Activated CD4-positive, alpha-beta memory T cell treated with anti-CD3 and anti-CD28 coated beads for 36 hours (primary cell): ENCODE measurements at regions not wholly inside any gene's neighbourhood (a gene's known extent, or its start where the extent isn't known, plus 50 kb on each side); places are given as distances from the start of the nearest gene placed in this dataset.

Experiments
- CTCF ChIA-PET: fragments of 350-600 bp; sonication (Branson Sonifier 250); formaldehyde crosslinking; loops from one replicate; lab custom pipeline; 2021; ENCODE audit warnings: antibody characterized with exemption, inconsistent platforms; lab: Charles Lee
- POLR2A ChIA-PET: fragments of 350-600 bp; sonication (Branson Sonifier 250); formaldehyde crosslinking; loops from one replicate; lab custom pipeline; 2021; ENCODE audit warnings: antibody characterized with exemption; lab: Charles Lee
- DNase-seq: peaks from one replicate; pipeline ENCODE4 v3.0.0-alpha.2; 2020
- H3K27ac Mint-ChIP-seq: one replicate; pipeline ENCODE4 v1.8.0; 2021; ENCODE audit warnings: mixed read lengths
- H3K27me3 Mint-ChIP-seq: one replicate; pipeline ENCODE4 v1.8.0; 2021; ENCODE audit warnings: mixed read lengths
- H3K36me3 Mint-ChIP-seq: one replicate; pipeline ENCODE4 v1.8.0; 2021; ENCODE audit warnings: mixed read lengths
- H3K4me1 Mint-ChIP-seq: one replicate; pipeline ENCODE4 v1.8.0; 2021; ENCODE audit warnings: low read depth, mixed read lengths
- H3K4me3 Mint-ChIP-seq: one replicate; pipeline ENCODE4 v1.8.0; 2021; ENCODE audit warnings: mild to moderate bottlenecking, mixed read lengths
- H3K9me3 Mint-ChIP-seq: one replicate; pipeline ENCODE4 v1.8.0; 2021; ENCODE audit warnings: mixed read lengths
- intact Hi-C: fragments of 100-400 bp; cut with micrococcal nuclease; formaldehyde crosslinking; loops from one replicate; pipeline ENCODE4 v1.15.1; 2023

- intact Hi-C loops: no loop called here
- no peaks in the 10 kb centered on the region for H3K9me3 Mint-ChIP-seq
- peaks cover 8% of the 10 kb centered on the region for H3K27me3 Mint-ChIP-seq
- H3K4me3 Mint-ChIP-seq: no peak overlapping the region
- H3K4me1 Mint-ChIP-seq: no peaks in the 10 kb centered on the region
- POLR2A ChIA-PET: no interaction called here
- DNase-seq: no peak
- H3K27ac Mint-ChIP-seq: no peak overlapping the region
- H3K36me3 Mint-ChIP-seq: no peaks in the 10 kb centered on the region
- CTCF ChIA-PET: interaction anchor here (1.0 kb wide), 1 partner anchor 16 kb away, joined by 4 read pairs; no protein-coding TSS in a partner anchor
These were observed 411.0 kb downstream of the ZNF536 start for GRCh38 chr19:30783212-30783611.

- DNase-seq: no peak
- intact Hi-C loops: no loop called here
- ChIA-PET POLR2A (no interaction called here), CTCF (no interaction called here)
- Mint-ChIP-seq H3K9me3 (no peaks in the 10 kb centered on the region), H3K27ac (no peak overlapping the region), H3K36me3 (no peaks in the 10 kb centered on the region), H3K4me3 (no peak overlapping the region), H3K4me1 (no peaks in the 10 kb centered on the region), H3K27me3 (peaks cover 8% of the 10 kb centered on the region)
These were observed 409.3 kb downstream of the ZNF536 start for GRCh38 chr19:30781519-30781918.

- no peaks in the 10 kb centered on the region for H3K4me1 Mint-ChIP-seq
- no peaks in the 10 kb centered on the region for H3K36me3 Mint-ChIP-seq
- peaks cover 9% of the 10 kb centered on the region for H3K27me3 Mint-ChIP-seq
- DNase-seq: no peak
- ChIA-PET POLR2A (no interaction called here), CTCF (no interaction called here)
- H3K27ac Mint-ChIP-seq: no peak overlapping the region
- intact Hi-C loops: no loop called here
- H3K4me3 Mint-ChIP-seq: no peak overlapping the region
- no peaks in the 10 kb centered on the region for H3K9me3 Mint-ChIP-seq
These were observed 408.9 kb downstream of the ZNF536 start for GRCh38 chr19:30781047-30781446.

GRCh38 chr19:30780456-30780855 is 408.3 kb downstream of the ZNF536 start:
- Mint-ChIP-seq H3K36me3 (no peaks in the 10 kb centered on the region), H3K4me3 (no peak overlapping the region), H3K9me3 (no peaks in the 10 kb centered on the region), H3K27me3 (peaks cover 12% of the 10 kb centered on the region), H3K27ac (no peak overlapping the region), H3K4me1 (no peaks in the 10 kb centered on the region)
- ChIA-PET CTCF (no interaction called here), POLR2A (no interaction called here)
- DNase-seq: no peak
- intact Hi-C loops: no loop called here

GRCh38 chr19:30780032-30780431 is 407.8 kb downstream of the ZNF536 start:
- Mint-ChIP-seq H3K27ac (no peak overlapping the region), H3K9me3 (no peaks in the 10 kb centered on the region), H3K4me1 (no peaks in the 10 kb centered on the region), H3K4me3 (no peak overlapping the region), H3K27me3 (peaks cover 15% of the 10 kb centered on the region), H3K36me3 (no peaks in the 10 kb centered on the region)
- intact Hi-C loops: no loop called here
- no peak for DNase-seq
- CTCF ChIA-PET: no interaction called here
- POLR2A ChIA-PET: no interaction called here

GRCh38 chr19:30778961-30779715 is 407.0 kb downstream of the ZNF536 start:
- Mint-ChIP-seq H3K9me3 (no peaks in the 10 kb centered on the region), H3K27ac (no peak overlapping the region), H3K4me3 (no peak overlapping the region), H3K4me1 (no peaks in the 10 kb centered on the region), H3K36me3 (no peaks in the 10 kb centered on the region), H3K27me3 (peaks cover 16% of the 10 kb centered on the region)
- no peak for DNase-seq
- ChIA-PET CTCF (interaction anchor here (0.9 kb wide), 1 partner anchor 21 kb away, joined by 3 read pairs; no protein-coding TSS in a partner anchor), POLR2A (no interaction called here)
- intact Hi-C loops: no loop called here

GRCh38 chr19:30778061-30778460 is 405.9 kb downstream of the ZNF536 start:
- DNase-seq: no peak
- POLR2A ChIA-PET: no interaction called here
- CTCF ChIA-PET: interaction anchor here (0.9 to 1.6 kb wide), 2 partner anchors 22 to 1447 kb away, joined by 3 to 6 read pairs; no protein-coding TSS in a partner anchor
- H3K4me1 Mint-ChIP-seq: no peaks in the 10 kb centered on the region
- no peak overlapping the region for H3K4me3 Mint-ChIP-seq
- no peaks in the 10 kb centered on the region for H3K36me3 Mint-ChIP-seq
- intact Hi-C loops: no loop called here
- peaks cover 19% of the 10 kb centered on the region for H3K27me3 Mint-ChIP-seq
- H3K27ac Mint-ChIP-seq: no peak overlapping the region
- peaks cover 6% of the 10 kb centered on the region for H3K9me3 Mint-ChIP-seq

- intact Hi-C loops: no loop called here
- Mint-ChIP-seq H3K9me3 (peaks cover 13% of the 10 kb centered on the region), H3K27ac (no peak overlapping the region), H3K4me3 (no peak overlapping the region), H3K36me3 (no peaks in the 10 kb centered on the region), H3K4me1 (no peaks in the 10 kb centered on the region), H3K27me3 (peaks cover 13% of the 10 kb centered on the region)
- no peak for DNase-seq
- ChIA-PET POLR2A (no interaction called here), CTCF (no interaction called here)
These were observed 403.8 kb downstream of the ZNF536 start for GRCh38 chr19:30775956-30776355.

GRCh38 chr19:30774252-30774766 is 402.1 kb downstream of the ZNF536 start:
- H3K4me1 Mint-ChIP-seq: no peaks in the 10 kb centered on the region
- H3K27me3 Mint-ChIP-seq: peaks cover 12% of the 10 kb centered on the region
- DNase-seq: no peak
- intact Hi-C loops: no loop called here
- no peak overlapping the region for H3K27ac Mint-ChIP-seq
- ChIA-PET POLR2A (no interaction called here), CTCF (interaction anchor here (2.1 kb wide), 1 partner anchor 10 kb away, joined by 7 read pairs; no protein-coding TSS in a partner anchor)
- peaks cover 13% of the 10 kb centered on the region for H3K9me3 Mint-ChIP-seq
- H3K4me3 Mint-ChIP-seq: no peak overlapping the region
- no peaks in the 10 kb centered on the region for H3K36me3 Mint-ChIP-seq

GRCh38 chr19:30762651-30763050 is 390.5 kb downstream of the ZNF536 start:
- no peaks in the 10 kb centered on the region for H3K9me3 Mint-ChIP-seq
- no peak overlapping the region for H3K27ac Mint-ChIP-seq
- no peak overlapping the region for H3K4me3 Mint-ChIP-seq
- no peak for DNase-seq
- intact Hi-C loops: no loop called here
- H3K4me1 Mint-ChIP-seq: no peaks in the 10 kb centered on the region
- ChIA-PET POLR2A (no interaction called here), CTCF (no interaction called here)
- H3K27me3 Mint-ChIP-seq: peaks cover 4% of the 10 kb centered on the region
- H3K36me3 Mint-ChIP-seq: no peaks in the 10 kb centered on the region

- CTCF ChIA-PET: no interaction called here
- Mint-ChIP-seq H3K27ac (no peak overlapping the region), H3K4me3 (no peak overlapping the region), H3K9me3 (no peaks in the 10 kb centered on the region), H3K4me1 (no peaks in the 10 kb centered on the region), H3K27me3 (peaks cover 4% of the 10 kb centered on the region), H3K36me3 (no peaks in the 10 kb centered on the region)
- intact Hi-C loops: no loop called here
- POLR2A ChIA-PET: no interaction called here
- no peak for DNase-seq
These were observed 387.8 kb downstream of the ZNF536 start for GRCh38 chr19:30760014-30760413.

GRCh38 chr19:30757837-30758617 is 385.8 kb downstream of the ZNF536 start:
- no peaks in the 10 kb centered on the region for H3K9me3 Mint-ChIP-seq
- H3K4me1 Mint-ChIP-seq: no peaks in the 10 kb centered on the region
- no peak overlapping the region for H3K4me3 Mint-ChIP-seq
- POLR2A ChIA-PET: no interaction called here
- no peak for DNase-seq
- no peaks in the 10 kb centered on the region for H3K36me3 Mint-ChIP-seq
- no peak overlapping the region for H3K27ac Mint-ChIP-seq
- CTCF ChIA-PET: no interaction called here
- intact Hi-C loops: no loop called here
- H3K27me3 Mint-ChIP-seq: peaks cover 3% of the 10 kb centered on the region
